HG02610 (cell line): ENCODE measurements at regions not wholly inside any gene's neighbourhood (a gene's known extent, or its start where the extent isn't known, plus 50 kb on each side); places are given as distances from the start of the nearest gene placed in this dataset.
"Not testable (repeated sequence)": the region's sequence is repeated elsewhere in the genome, so short reads cannot be mapped to it uniquely, and the experiment has no call there.

Experiments
- ATAC-seq: cut with Tn5 transposase; IDR thresholded peaks from one replicate; pipeline ENCODE4 v1.9.1; 2021; ENCODE audit warnings: mild to moderate bottlenecking, moderate library complexity; ENCODE audit not compliant: unreplicated experiment

DNA sequence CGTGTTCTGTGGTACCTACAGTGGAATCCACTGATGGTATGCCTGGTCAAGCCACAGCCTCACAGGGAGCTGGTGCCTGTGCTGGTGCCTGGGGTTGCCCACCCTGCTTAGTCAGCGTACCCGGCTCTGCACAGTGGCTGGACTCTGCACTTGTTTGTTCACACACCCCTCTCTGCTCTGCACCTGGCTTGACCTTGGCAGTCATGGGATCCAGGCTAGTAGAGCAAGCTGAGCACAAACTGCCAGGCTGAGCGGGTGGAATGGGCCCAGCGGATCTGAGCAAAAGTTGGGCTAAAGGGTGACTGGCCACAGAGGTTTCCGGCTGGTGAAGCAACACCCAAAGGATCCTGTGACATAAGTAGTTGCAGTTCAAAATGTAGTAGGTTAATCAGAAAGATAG is 163.5 kb downstream of the CDH19 start:
- ATAC-seq, result no peak

DNA sequence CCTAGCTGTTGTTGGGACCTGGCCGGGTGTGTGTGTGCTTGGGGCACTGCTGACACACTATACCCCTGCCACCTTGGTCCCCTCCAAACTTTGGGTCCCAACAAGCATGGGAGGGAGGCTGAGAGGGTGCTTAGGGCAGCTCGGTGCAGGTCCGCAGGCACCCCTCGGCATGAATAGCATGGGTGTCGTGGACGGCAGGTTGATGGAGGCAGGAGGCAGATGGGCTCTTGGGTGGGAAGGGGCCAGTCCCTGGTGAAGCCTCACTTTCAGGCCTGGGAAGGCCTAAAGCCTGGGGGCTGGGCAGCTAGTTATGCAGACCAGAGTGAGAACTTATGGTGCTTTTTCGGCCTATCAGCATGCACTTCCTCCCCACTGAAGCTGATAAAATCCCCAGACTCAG is 164.2 kb downstream of the CDH19 start:
- no peak for ATAC-seq

DNA sequence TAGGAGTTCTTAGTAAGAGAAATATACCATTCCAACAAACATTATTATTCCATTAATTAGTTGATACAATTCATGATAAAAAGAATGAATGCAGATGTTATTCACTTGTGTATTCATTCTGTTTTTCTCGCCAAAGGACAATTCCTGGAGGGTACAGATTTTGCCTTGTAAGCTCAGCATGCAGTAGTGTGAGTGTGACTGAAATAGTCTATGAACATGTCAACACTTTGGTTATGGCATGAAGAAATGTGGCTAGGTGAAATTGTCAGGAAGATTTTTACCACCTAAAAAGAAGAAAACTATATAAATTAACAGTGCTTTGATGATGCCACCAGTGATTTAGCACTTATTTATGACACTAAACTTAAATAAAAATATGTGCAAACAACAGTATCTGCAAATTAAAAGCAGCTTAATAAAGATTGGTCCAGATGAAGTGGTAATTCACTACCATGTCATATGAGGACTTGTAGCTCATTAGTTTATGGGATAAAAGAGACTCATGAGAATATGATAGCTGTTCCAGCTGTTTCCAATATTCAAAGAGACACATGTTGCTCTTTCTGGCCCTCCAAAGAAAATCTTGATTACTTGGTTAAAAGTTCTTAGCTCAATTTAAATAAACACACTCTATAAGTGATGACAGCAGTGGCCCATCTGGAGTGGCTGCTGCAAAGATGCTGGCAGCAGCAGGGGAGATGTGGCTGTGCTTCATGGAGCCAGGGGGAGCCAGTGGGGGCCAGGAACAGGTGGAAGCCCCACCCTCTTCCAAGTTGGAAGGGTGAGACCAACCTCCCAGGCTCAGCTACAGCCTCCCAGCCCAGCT is 165.0 kb downstream of the CDH19 start:
- no peak for ATAC-seq

DNA sequence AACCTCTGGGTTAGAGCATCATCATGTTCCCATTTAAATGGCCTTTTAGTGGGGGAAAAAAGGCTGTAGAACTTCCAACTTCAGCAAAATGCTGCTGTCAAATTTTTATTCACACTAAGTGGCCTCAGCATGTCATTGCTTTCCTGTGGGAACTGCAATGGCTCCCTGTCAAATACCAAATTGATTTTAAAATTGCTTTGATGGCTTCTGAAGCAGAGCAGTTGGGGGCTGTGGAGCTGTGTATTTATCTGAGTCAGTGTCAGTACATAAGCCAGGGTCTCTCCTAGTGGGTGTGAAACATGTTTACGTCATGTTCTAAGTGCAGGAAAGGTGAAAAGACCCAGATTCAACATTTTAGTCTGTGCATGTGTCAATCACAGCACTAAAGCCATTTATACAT is 171.3 kb downstream of the CDH19 start:
- no peak for ATAC-seq

DNA sequence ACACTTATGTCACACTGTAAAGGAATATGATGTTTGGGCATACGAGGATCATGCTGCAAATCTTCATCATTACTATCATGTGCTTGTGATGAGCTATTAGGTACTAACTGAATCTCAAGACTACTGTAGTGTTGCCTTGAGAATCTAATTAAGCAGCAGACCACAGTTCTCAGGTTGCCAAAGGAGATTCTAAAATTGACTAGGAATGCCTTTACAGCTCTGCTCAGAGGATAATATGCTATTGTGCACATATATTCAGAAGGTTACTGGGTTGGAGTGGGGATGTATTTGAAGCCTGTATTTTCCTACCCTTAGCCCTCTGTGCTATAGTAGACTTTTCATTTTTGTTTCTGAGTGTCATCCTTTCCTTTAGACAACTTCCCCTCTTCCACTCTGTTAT is 175.1 kb downstream of the CDH19 start:
- no peak for ATAC-seq

DNA sequence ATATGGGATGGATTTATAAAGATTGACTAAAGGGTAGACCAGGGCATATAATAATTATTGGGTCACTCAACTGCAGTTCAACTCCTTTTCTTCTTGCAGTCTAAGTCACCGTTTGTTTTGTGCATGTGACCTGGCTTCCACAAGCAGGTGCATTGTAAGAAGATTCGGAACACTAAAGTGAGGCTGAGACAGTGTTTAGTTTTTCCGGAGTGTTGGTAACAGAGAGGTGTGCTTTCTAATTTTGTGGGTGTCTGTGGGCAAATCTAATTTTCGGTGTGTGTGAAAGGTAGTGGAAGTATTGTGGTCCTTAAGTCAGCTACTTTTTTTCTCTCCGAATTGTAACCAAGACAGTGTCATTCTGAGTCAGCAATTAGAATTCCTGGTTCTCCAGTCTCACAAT is 184.5 kb downstream of the CDH19 start:
- ATAC-seq, result no peak

DNA sequence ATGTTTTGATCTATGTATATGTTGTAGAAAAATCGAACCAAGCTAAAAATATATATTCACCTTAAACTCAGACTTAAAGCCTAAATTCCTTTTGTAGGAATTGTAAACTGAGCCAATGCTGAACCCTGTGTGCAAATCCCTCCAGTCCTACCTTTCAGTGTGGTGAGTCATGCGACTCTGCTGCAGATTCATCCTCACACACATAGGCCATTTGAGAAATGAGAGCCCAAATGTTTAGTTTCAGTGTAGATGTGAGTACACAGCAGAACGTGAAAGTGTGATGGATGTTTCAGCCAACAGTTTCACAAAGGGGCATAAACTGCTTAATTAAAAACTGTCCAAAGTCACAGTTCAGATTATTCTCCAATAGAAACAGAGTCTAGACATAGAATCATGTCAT is 193.2 kb downstream of the CDH19 start:
- no peak for ATAC-seq

DNA sequence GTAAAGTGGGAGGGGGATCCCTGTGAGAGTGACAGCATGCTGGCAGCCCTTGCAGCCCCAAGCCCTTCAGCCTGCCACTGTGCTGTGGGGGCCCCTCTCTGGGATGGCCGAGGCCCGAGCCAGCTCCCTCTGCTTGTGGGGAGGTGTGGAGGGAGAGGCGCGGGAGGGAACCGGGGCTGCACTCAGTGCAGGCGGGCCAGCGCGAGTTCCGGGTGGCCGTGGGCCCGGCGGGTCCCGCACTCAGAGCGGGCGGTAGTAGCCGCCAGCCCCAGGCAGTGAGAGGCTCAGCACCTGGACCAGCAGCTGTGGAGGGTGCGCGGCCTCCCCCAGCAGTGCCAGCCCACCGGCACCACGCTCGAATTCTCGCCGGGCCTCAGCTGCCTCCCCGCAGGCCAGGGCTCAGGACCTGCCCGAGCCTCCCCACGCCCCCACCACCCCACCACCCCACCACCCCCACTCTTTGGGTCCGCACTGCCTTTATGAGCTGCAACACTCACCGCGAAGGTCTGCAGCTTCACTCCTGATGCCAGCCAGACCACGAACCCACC is 208.1 kb downstream of the CDH19 start:
- no peak for ATAC-seq

DNA sequence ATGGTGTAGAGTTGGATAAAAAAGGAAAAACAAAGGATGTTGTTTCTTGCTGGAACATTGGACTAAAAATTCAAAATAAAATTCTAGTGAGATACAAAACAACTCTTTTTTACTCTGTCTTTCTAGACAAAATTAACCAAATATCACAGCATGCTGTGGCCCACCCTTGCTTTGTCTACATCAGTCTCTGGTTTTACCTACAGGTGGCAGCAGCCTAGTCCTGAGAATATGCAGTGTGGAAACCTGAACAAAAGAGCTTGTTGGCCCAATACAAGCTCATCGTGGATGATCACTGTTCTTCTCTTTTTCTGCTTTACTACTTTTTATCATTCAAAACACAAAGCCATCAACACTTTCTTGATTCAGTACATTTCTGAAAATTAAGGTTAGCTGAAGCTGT is 210.4 kb downstream of the CDH19 start:
- no peak for ATAC-seq

DNA sequence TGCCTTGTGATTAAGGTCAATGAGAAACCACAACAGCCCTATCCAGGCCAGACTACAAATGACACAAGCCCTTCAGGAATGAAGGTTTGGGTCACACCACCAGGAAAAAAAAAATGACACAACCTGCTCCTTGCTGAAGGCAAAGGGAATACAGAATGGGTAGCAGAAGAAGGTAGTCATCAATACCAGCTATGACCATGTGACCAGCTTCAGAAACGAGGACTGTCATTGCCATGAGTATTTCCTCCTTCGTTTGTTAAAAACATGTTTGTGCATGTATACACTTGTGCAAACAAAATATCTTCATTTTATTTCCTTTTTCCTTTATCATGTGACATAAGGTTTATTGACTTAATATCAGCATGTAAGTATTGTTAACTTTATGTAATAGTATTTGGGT is 226.6 kb downstream of the CDH19 start:
- ATAC-seq, result no peak

DNA sequence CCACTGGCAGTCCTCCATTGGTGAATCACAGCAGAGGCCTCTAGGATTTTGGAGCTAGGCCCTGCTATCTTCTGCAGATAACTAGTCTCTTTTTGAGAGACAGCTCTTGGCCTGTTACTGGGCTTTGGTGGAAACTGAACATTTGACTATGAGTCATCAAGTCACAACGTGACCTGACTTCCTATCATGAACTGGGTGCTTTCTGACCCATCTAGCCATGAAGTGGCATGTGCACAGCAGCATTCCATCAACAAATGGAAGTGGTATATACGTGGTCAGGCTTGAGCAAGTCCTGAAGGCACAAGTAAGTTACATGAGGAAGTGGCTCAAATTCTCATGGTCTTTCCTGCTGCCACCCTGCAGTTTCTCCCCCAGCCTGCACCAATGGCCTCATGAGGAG is 228.5 kb downstream of the CDH19 start:
- ATAC-seq, result not testable (repeated sequence)

DNA sequence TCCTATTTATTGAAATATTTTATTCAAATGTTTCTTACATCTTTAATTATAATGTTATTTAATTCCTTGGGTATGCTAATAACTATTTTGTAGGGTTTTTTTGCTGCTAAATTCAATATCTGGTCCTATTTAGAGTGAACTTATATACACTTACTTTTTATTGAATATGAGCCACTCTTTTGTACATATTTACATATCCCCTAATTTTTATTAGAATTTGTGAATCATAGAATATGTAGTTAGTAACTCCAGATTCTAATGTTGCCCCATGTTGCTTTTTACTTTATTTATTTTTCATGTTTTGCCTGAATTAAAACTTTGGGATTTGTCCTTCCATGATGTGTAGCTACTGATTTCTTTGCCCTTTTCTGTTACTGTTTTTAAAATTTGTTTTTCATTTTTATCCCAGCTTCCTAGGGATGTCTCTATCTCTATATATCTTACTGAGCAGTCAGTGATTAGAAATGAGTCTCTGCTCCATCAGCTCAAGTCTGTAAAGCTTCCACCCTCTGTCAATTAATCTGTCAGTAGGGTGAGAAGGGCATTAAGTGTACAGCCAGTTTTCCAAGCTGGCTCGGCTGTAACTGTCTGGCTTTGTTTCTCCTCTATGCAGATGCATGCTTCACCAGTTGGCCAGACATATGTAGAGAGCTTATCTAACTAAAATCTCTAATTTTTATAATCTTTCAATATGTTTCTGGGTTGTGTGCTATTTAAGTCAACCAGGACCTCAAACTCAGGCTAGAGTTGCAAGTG is 256.9 kb downstream of the CDH19 start:
- ATAC-seq, result no peak

DNA sequence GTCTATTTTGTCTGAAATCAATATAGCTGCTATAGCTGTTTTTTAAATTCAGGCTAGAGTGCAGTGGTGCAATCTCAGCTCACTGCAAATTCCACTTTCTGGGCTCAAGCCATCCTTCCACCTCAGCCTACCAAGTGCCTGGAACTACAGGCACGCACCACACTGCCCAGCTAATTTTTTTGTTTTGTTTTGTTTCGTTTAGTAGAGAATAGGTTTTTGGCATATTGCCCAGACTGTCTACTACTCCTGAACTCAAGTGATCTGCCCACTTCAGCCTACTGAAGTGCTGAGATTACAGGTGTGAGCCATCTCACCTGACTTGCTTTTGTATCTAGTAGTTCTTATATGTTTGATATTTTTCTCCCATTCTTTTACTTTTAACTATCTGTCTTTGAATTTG is 259.7 kb downstream of the CDH19 start:
- ATAC-seq, result no peak

DNA sequence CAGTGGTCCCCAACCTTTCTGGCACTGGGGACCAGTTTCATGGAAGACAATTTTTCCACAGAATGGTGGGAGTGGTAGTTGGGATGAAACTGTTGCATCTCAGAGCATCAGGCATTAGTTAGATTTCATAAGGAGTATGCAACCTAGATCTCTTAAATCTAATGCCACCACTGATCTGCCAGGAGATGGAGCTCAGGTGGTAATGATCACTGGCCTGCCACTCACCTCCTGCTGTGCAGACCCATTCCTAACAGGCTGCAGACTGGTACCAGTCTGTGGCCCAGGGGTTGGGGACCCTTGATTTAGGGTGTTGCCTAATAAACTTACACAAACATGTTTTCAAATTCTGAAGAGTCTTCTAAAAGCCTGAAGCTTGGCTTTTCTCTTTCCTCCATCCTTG is 261.3 kb downstream of the CDH19 start:
- ATAC-seq, result no peak

DNA sequence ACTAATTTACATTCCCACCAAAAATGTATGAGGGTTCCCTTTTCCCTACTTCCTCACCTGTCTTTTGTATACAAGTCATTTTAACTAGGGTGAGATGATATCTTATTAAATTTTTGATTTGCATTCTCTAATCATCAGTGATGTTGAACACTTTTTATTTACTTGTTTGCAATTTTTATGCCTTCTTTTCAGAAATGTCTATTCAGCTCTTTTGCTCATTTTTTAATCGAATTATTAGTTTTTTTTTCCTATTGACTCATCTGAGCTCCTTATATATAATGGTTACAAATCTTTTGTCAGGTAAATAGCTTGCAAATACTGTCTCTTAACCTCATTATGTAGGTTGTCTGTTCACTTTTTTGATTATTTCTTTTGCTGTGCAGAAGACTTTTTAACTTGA is 269.4 kb downstream of the CDH19 start:
- no peak for ATAC-seq

DNA sequence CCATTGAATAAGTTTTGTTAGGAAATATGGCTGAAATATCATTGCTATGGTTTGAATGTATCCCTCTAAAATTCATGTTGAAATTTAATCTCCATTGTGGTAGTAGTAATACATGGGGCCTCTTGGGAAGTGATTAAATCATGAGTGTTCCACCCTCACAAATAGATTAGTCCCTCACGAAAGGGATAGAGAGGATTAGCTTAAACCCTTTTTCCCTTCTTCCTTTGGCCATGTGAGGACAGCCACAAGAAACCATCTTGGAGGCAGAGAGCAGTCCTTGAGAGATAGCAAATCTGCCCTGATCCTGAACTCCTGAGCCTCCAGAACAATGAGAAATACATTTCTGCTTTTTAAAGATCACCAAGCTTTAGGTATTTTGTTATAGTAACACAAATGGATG is 274.2 kb downstream of the CDH19 start:
- ATAC-seq, result no peak

DNA sequence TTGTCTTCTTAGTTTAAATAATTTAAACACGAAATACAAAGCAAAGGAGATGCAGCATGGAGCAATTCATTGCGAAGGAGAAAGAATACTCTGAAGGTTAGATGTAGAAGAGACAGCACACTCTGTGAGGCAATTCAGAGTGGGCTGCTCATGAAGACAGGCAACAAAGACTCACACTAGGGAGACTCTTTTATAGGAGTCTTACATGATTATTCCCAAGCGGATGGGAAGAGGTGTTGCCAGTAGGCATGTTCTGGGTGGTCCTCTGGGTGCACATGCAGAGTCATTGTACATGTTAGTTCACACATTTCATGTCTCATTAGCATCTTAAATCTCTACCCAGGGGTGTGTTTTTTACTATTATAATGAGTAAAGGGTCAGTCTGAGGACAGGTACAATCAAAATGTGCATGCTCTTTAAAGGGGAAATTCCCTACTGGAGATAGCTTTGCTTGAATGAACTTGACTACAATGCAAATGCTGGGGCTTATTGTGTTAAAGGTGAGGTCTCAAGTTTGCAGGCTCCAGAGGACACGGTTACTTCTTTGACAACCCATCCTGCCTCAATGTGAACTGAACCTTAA is 275.5 kb downstream of the CDH19 start:
- peak; percentile 70 for ATAC-seq

DNA sequence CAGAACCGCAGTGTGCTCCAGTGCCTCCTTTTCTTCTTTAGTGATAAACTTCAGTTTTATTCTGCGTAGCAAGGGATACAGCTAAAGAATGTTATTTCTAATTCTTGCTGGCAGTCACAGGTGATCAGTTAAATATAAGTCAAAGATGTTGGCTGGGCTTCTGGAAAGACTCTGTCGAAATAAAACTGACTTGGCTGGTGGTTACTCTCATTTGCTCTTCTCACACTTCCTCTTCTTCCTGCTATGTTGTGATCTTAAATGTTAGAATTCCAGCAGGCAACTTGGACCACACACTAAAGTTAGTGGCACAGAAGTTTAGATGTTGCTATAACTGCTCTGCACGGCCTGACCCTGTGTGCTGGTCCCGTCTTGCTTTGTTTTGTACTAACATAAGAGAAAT is 278.6 kb downstream of the CDH19 start:
- no peak for ATAC-seq

DNA sequence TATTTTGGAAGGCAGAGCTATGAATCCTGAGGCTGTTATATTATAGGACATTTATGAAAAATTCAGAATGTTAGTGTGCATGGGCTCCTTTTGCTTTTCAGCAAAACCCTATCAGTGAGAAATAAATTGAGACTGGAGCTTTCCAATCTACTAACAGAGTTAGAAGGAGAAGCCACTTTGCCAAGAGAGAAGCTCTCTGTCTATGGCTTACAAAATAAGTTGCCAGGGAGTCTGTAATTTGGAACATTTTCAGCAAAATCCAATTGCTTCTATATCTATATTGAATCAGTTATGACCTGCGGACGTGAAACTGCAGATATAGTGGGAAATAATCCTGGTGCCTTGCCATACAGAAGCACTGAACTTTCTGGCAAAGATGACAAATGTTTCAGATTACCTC is 279.3 kb downstream of the CDH19 start:
- no peak for ATAC-seq

DNA sequence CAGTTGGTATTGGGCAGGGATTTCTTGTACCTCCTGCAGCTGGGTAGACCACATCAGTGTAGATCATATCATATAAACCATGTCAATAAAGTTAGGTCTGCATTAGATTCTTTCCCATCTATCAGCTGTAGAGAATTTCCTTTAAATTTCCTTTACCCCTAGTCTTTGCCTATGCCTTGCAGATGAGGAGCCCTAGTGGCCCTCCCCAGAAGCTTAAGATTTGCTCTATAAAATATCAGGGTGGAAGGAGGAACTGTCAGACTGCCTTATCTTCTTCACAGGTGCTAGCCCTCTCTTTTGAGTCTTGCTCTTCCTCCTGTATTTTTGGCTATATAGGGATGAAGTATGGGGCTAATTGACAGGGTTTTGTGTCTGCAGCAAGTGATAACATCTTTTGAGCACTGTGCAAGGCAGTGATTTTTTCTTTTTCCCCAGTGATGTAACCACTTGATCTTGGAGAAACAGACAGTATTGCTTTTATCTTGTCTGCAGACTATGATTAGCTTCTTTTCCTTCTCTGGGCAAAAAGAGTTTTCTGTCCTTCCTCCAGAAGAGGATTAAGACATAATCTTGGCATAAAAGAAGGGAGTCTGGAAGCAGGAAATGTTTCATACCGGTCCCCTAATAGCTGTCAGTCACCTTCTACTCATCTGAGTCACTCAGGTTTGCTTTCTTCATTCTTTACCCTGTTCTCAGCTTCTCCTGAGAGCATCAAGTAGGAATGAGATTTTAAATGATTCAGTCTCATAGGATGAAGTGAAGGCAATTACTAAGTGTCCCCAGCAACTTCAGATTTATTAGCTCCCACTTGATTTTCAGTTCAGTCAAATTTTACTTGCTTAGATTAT is 286.4 kb downstream of the CDH19 start:
- ATAC-seq, result no peak

DNA sequence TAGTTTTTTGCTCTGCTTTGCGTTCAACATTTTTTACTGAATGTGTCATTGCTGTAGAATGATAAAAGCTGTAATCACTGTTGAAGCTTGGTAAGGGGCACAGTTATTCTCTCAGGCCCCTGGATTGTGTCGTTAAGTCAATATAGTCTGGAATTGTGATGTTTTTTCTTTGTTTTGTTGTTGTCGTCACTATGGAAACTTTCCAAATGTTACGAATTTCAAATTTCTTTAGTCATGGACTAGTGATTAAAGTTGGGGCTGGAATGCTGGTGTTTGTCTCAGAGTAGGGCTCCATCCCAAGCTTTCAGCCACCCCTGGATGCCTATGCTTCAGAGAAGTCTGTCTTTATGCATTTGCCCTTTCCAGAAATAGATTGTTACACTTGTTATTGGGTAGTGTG is 287.2 kb downstream of the CDH19 start:
- ATAC-seq, result no peak
